H1 (cell line): ENCODE measurements at regions not wholly inside any gene's neighbourhood (a gene's known extent, or its start where the extent isn't known, plus 50 kb on each side); places are given as distances from the start of the nearest gene placed in this dataset.

Experiments used
- CTCF ChIA-PET: fragments of 300-600 bp; sonication (Branson Sonifier 250); formaldehyde crosslinking; loops from one replicate; lab custom pipeline; 2021; ENCODE audit not compliant: partially characterized antibody; lab: Charles Lee
- POLR2A ChIA-PET: fragments of 300-600 bp; sonication (Branson Sonifier 250); formaldehyde crosslinking; loops from one replicate; lab custom pipeline; 2021; ENCODE audit warnings: inconsistent platforms; ENCODE audit not compliant: partially characterized antibody; lab: Charles Lee
- DNase-seq, 2 experiments: peaks; one replicate each; pipeline versions ENCODE4 v3.0.0 to v3.0.0-alpha.2; 2010 to 2022; ENCODE audit warnings: low spot score in 2 of 2, low read depth in 1 of 2, mixed read lengths in 1 of 2
- FAIRE-seq: peaks from 2 replicates; lab custom pipeline; 2011; peaks lifted over from hg19 to GRCh38; lab: Jason Lieb, UNC
- H2AFZ ChIP-seq: 2 replicates; pipeline ENCODE4 v1.8.1; 2012; ENCODE audit warnings: low read length, inconsistent platforms
- H2AK5ac ChIP-seq: 2 replicates; pipeline ENCODE4 v1.6.1; 2013; ENCODE audit warnings: low read depth, low read length
- H2BK120ac ChIP-seq: replicated peaks from 2 replicates; pipeline ENCODE3; 2013; ENCODE audit warnings: low read depth, low read length, inconsistent platforms
- H2BK12ac ChIP-seq: 2 replicates; pipeline ENCODE4 v1.6.1; 2013; ENCODE audit warnings: low read depth, low read length
- H2BK15ac ChIP-seq: 2 replicates; pipeline ENCODE4 v1.6.1; 2013; ENCODE audit warnings: low read length
- H2BK20ac ChIP-seq: 2 replicates; pipeline ENCODE4 v1.6.1; 2013; ENCODE audit warnings: low read length
- H2BK5ac ChIP-seq: 2 replicates; pipeline ENCODE4 v1.6.1; 2013; ENCODE audit warnings: low read depth, low read length
- H3K14ac ChIP-seq: 2 replicates; pipeline ENCODE4 v1.6.1; 2013; ENCODE audit warnings: inconsistent platforms; ENCODE audit not compliant: insufficient read length
- H3K18ac ChIP-seq: 2 replicates; pipeline ENCODE4 v1.6.1; 2013; ENCODE audit warnings: low read length; ENCODE audit errors: extremely low read depth
- H3K23ac ChIP-seq: 2 replicates; pipeline ENCODE4 v1.6.1; 2013; ENCODE audit warnings: inconsistent platforms; ENCODE audit not compliant: insufficient read length
- H3K23me2 ChIP-seq: 2 replicates; pipeline ENCODE4 v1.6.1; 2013; ENCODE audit warnings: low read depth, low read length
- H3K27ac ChIP-seq: 2 replicates; pipeline ENCODE4 v1.6.1; 2011; ENCODE audit warnings: low read depth, low read length, inconsistent platforms
- H3K27me3 ChIP-seq, 4 experiments: replicated peaks in 1 of 4; 1 replicate in 1 of 4; 2 replicates in 3 of 4; pipeline versions ENCODE4 v1.6.1 to v1.8.1; 2011 to 2013; ENCODE audit warnings: low read length in 3 of 4, mild to moderate bottlenecking in 3 of 4, inconsistent platforms in 2 of 4, mixed read lengths in 2 of 4, moderate library complexity in 1 of 4; ENCODE audit not compliant: control insufficient read depth in 3 of 4, insufficient read depth in 3 of 4; ENCODE audit errors: extremely low read depth in 1 of 4
- H3K36me3 ChIP-seq, 4 experiments: 2 replicates each; pipeline versions ENCODE4 v1.6.1 to v1.8.1; 2011 to 2013; ENCODE audit warnings: mild to moderate bottlenecking in 4 of 4, low read length in 3 of 4, moderate library complexity in 2 of 4, control low read depth in 1 of 4, inconsistent platforms in 1 of 4; ENCODE audit not compliant: insufficient read depth in 4 of 4, control insufficient read depth in 2 of 4
- H3K4ac ChIP-seq: replicated peaks from 2 replicates; pipeline ENCODE3; 2013; ENCODE audit warnings: low read length, low read depth, mixed read lengths, inconsistent platforms; ENCODE audit not compliant: insufficient read length
- H3K4me1 ChIP-seq, 4 experiments: replicated peaks in 1 of 4; 1 replicate in 1 of 4; 2 replicates in 3 of 4; pipeline versions ENCODE4 v1.6.1 to v1.8.1; 2011 to 2013; ENCODE audit warnings: low read length in 3 of 4, inconsistent platforms in 2 of 4, mixed read lengths in 1 of 4; ENCODE audit not compliant: insufficient read depth in 4 of 4, control insufficient read depth in 3 of 4
- H3K4me2 ChIP-seq, 2 experiments: 2 replicates each; pipeline versions ENCODE4 v1.6.1 to v1.8.1; 2011 to 2013; ENCODE audit warnings: low read depth in 2 of 2, low read length in 2 of 2, control low read depth in 1 of 2, inconsistent platforms in 1 of 2, mild to moderate bottlenecking in 1 of 2; ENCODE audit not compliant: insufficient read depth in 1 of 2
- H3K4me3 ChIP-seq, 4 experiments: fragments of 200-600, 300-600 bp in 1 of 4; sonication (generic), shearing (Covaris generic), sonication (Bioruptor Twin) in 1 of 4; 2 replicates each; pipeline versions ENCODE4 v1.5.1 to v1.8.1; 2011 to 2016; ENCODE audit warnings: low read length in 4 of 4, low read depth in 3 of 4, control low read depth in 2 of 4, inconsistent platforms in 2 of 4, mild to moderate bottlenecking in 2 of 4, mixed read lengths in 1 of 4, moderate library complexity in 1 of 4; ENCODE audit not compliant: insufficient read depth in 2 of 4; ENCODE audit errors: extremely low read depth in 1 of 4
- H3K56ac ChIP-seq: replicated peaks from 2 replicates; pipeline ENCODE3; 2013; ENCODE audit warnings: low read depth, mild to moderate bottlenecking, mixed read lengths, low read length, inconsistent platforms; ENCODE audit not compliant: insufficient read length
- H3K79me1 ChIP-seq: 2 replicates; pipeline ENCODE4 v1.6.1; 2013; ENCODE audit warnings: low read depth, low read length, control low read depth
- H3K79me2 ChIP-seq, 2 experiments: 2 replicates each; pipeline versions ENCODE4 v1.6.1 to v1.8.1; 2012 to 2013; ENCODE audit warnings: low read length in 2 of 2, mild to moderate bottlenecking in 2 of 2, inconsistent platforms in 1 of 2; ENCODE audit not compliant: insufficient read depth in 2 of 2, control insufficient read depth in 1 of 2
- H3K9ac ChIP-seq, 4 experiments: replicated peaks in 1 of 4; 1 replicate in 1 of 4; 2 replicates in 3 of 4; pipeline versions ENCODE4 v1.6.1 to v1.8.1; 2011 to 2013; ENCODE audit warnings: low read depth in 3 of 4, low read length in 3 of 4, control low read depth in 2 of 4, mild to moderate bottlenecking in 2 of 4, moderate library complexity in 2 of 4, inconsistent platforms in 1 of 4; ENCODE audit errors: extremely low read depth in 1 of 4
- H3K9me3 ChIP-seq, 2 experiments: 2 replicates each; pipeline versions ENCODE4 v1.6.1 to v1.8.1; 2012 to 2013; ENCODE audit warnings: mild to moderate bottlenecking in 2 of 2, moderate library complexity in 2 of 2, control low read depth in 1 of 2, inconsistent platforms in 1 of 2, low read depth in 1 of 2, low read length in 1 of 2, mixed read lengths in 1 of 2; ENCODE audit not compliant: insufficient read depth in 2 of 2
- H4K20me1 ChIP-seq, 2 experiments: replicated peaks in 1 of 2; 2 replicates each; pipeline versions ENCODE3 to v1.8.1; 2011 to 2013; ENCODE audit warnings: inconsistent platforms in 2 of 2, low read length in 2 of 2, mild to moderate bottlenecking in 1 of 2; ENCODE audit not compliant: insufficient read depth in 2 of 2, control insufficient read depth in 1 of 2
- H4K5ac ChIP-seq: 2 replicates; pipeline ENCODE4 v1.6.1; 2013; ENCODE audit warnings: low read length, low read depth, mixed read lengths, inconsistent platforms; ENCODE audit not compliant: insufficient read length
- H4K8ac ChIP-seq: 2 replicates; pipeline ENCODE4 v1.8.0; 2013; ENCODE audit warnings: mild to moderate bottlenecking, moderate library complexity, low read length, inconsistent platforms; ENCODE audit not compliant: insufficient read depth; ENCODE audit errors: extremely low read depth
- H4K91ac ChIP-seq: replicated peaks from 2 replicates; pipeline ENCODE3; 2013; ENCODE audit warnings: low read length, mixed read lengths, inconsistent platforms; ENCODE audit not compliant: insufficient read length
- CTCF ChIP-seq, 3 experiments: IDR thresholded peaks; 1 replicate in 2 of 3; 2 replicates in 1 of 3; pipeline versions ENCODE4 v1.5.1 to v1.6.1; 2011; ENCODE audit warnings: low read length in 3 of 3, mild to moderate bottlenecking in 3 of 3, inconsistent platforms in 2 of 3, low read depth in 1 of 3, moderate library complexity in 1 of 3; ENCODE audit not compliant: insufficient read depth in 1 of 3; ENCODE audit errors: control extremely low read depth in 1 of 3
- MAFK ChIP-seq: IDR thresholded peaks from 2 replicates; pipeline ENCODE4 v1.6.1; 2012; ENCODE audit warnings: low read depth, mild to moderate bottlenecking, improper control_type of control experiment, low read length
- WGBS, 2 experiments: shearing (Covaris generic) in 1 of 2; methylation state at CpG; one replicate each; pipeline versions ENCODE4 v1.1.6 to v1.1.7; 2013 to 2015; ENCODE audit warnings: low lambda C conversion rate in 2 of 2, mixed read lengths in 2 of 2, inconsistent platforms in 1 of 2, low coverage in 1 of 2, missing lambda C conversion rate in 1 of 2; ENCODE audit not compliant: insufficient replicate concordance in 2 of 2, insufficient coverage in 1 of 2, insufficient read length in 1 of 2; ENCODE audit errors: extremely low coverage in 1 of 2, missing lambda C conversion rate in 1 of 2; 5-methylcytosine and 5-hydroxymethylcytosine counted together

GRCh38 chr4:152164561-152164960 lies 371.3 kb downstream of the FBXW7 start:
- FAIRE-seq (peak; percentile 45), DNase-seq (no peak)
- Histone ChIP-seq H3K9ac (no peak overlapping the region), H2BK12ac (no peak overlapping the region), H3K36me3 (no peaks in the 10 kb centered on the region), H3K9me3 (no peaks in the 10 kb centered on the region), H3K18ac (no peak overlapping the region), H2BK5ac (no peak overlapping the region), H2BK20ac (no peak overlapping the region), H3K4me1 (peaks cover 3 to 19% (median 10%) of the 10 kb centered on the region in 4 experiments), H3K79me1 (no peaks in the 10 kb centered on the region), H3K79me2 (no peaks in the 10 kb centered on the region), H2BK120ac (no peak overlapping the region), H3K14ac (no peak overlapping the region), H3K27me3 (no peaks in the 10 kb centered on the region), H3K23ac (no peak overlapping the region), H3K4me2 (peak overlapping the region; percentile 27 to 30), H4K91ac (no peak overlapping the region), H2AFZ (no peak overlapping the region), H4K8ac (no peak overlapping the region), H3K56ac (no peak overlapping the region), H3K4me3 (no peak overlapping the region; a peak in 1 of 8 replicates), H3K23me2 (no peaks in the 10 kb centered on the region), H4K5ac (no peak overlapping the region), H2BK15ac (no peak overlapping the region), H4K20me1 (no peaks in the 10 kb centered on the region), H3K27ac (no peak overlapping the region; the same call in 1 of the 2 replicates), H2AK5ac (no peak overlapping the region; the same call in 1 of the 2 replicates), H3K4ac (no peak overlapping the region)
- CTCF ChIA-PET = no interaction called here
- WGBS, 2 experiments = 79% methylated on average over 1 of the region's 1 CpG; no CpG with 5 or more reads in 1 of the 2 experiments
- POLR2A ChIA-PET = no interaction called here
- TF ChIP-seq MAFK = no peak
- TF ChIP-seq CTCF (IDR thresholded peaks at IDR 0.05; ENCODE audit: control extremely low read depth in 1 of 3, insufficient read depth in 1 of 3, low read depth in 1 of 3, low read length in 3 of 3) = peak in 2 of 3 experiments; percentile 10 to 28; a peak in 2 of 4 replicates
